ENCODE measurements at regions not wholly inside any gene's neighbourhood (a gene's known extent, or its start where the extent isn't known, plus 50 kb on each side); places are given as distances from the start of the nearest gene placed in this dataset.

DNA sequence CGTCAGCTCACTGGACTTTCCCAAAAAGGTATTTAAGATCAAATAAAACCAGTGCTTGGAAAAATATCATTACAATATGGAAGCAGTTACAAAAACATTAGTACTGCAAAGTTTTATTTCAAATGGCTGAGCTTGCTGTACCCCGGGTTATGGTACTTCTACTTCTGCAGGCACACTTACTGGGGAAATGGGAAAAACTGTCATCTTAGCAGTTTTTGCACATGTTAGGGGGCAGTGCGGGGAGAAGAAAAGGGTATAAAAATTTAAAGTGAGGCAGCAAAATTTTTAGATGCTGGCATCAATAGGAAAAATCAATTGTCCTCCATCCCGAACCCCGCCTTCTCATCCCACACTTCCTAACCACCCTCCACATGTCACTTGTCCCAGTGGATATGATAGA, 133.4 kb downstream of the ATG4C start:
- H3K27ac Mint-ChIP-seq: no peak overlapping the region
- Histone ChIP-seq H3K9me2 (ENCODE audit: insufficient read depth) (no peaks in the 10 kb centered on the region), H4K20me1 (replicated peaks; ENCODE audit: insufficient read depth) (no peaks in the 10 kb centered on the region), H3K79me2 (replicated peaks; ENCODE audit: insufficient read depth) (no peaks in the 10 kb centered on the region), H3K4me2 (no peak overlapping the region), H3K4me3 (no peak overlapping the region; the same call in 1 of the 2 replicates), H3K27ac (ENCODE audit: low read depth) (no peak overlapping the region), H2AFZ (peak overlapping the region; percentile 70), H3K27me3 (ENCODE audit: insufficient read depth) (no peaks in the 10 kb centered on the region), H3K36me3 (ENCODE audit: insufficient read depth) (no peaks in the 10 kb centered on the region), H3K4me1 (ENCODE audit: insufficient read depth) (peaks cover 19% of the 10 kb centered on the region), H3F3A (replicated peaks; ENCODE audit: low read depth) (no peaks in the 10 kb centered on the region)
- H3K4me3 Mint-ChIP-seq: no peak overlapping the region
- H3K27me3 Mint-ChIP-seq (ENCODE audit: insufficient read depth, low read depth, poor library complexity): peaks cover 3% of the 10 kb centered on the region
- no peaks in the 10 kb centered on the region for H3K36me3 Mint-ChIP-seq (ENCODE audit: low read depth)
- TF ChIP-seq, protein P1, sequence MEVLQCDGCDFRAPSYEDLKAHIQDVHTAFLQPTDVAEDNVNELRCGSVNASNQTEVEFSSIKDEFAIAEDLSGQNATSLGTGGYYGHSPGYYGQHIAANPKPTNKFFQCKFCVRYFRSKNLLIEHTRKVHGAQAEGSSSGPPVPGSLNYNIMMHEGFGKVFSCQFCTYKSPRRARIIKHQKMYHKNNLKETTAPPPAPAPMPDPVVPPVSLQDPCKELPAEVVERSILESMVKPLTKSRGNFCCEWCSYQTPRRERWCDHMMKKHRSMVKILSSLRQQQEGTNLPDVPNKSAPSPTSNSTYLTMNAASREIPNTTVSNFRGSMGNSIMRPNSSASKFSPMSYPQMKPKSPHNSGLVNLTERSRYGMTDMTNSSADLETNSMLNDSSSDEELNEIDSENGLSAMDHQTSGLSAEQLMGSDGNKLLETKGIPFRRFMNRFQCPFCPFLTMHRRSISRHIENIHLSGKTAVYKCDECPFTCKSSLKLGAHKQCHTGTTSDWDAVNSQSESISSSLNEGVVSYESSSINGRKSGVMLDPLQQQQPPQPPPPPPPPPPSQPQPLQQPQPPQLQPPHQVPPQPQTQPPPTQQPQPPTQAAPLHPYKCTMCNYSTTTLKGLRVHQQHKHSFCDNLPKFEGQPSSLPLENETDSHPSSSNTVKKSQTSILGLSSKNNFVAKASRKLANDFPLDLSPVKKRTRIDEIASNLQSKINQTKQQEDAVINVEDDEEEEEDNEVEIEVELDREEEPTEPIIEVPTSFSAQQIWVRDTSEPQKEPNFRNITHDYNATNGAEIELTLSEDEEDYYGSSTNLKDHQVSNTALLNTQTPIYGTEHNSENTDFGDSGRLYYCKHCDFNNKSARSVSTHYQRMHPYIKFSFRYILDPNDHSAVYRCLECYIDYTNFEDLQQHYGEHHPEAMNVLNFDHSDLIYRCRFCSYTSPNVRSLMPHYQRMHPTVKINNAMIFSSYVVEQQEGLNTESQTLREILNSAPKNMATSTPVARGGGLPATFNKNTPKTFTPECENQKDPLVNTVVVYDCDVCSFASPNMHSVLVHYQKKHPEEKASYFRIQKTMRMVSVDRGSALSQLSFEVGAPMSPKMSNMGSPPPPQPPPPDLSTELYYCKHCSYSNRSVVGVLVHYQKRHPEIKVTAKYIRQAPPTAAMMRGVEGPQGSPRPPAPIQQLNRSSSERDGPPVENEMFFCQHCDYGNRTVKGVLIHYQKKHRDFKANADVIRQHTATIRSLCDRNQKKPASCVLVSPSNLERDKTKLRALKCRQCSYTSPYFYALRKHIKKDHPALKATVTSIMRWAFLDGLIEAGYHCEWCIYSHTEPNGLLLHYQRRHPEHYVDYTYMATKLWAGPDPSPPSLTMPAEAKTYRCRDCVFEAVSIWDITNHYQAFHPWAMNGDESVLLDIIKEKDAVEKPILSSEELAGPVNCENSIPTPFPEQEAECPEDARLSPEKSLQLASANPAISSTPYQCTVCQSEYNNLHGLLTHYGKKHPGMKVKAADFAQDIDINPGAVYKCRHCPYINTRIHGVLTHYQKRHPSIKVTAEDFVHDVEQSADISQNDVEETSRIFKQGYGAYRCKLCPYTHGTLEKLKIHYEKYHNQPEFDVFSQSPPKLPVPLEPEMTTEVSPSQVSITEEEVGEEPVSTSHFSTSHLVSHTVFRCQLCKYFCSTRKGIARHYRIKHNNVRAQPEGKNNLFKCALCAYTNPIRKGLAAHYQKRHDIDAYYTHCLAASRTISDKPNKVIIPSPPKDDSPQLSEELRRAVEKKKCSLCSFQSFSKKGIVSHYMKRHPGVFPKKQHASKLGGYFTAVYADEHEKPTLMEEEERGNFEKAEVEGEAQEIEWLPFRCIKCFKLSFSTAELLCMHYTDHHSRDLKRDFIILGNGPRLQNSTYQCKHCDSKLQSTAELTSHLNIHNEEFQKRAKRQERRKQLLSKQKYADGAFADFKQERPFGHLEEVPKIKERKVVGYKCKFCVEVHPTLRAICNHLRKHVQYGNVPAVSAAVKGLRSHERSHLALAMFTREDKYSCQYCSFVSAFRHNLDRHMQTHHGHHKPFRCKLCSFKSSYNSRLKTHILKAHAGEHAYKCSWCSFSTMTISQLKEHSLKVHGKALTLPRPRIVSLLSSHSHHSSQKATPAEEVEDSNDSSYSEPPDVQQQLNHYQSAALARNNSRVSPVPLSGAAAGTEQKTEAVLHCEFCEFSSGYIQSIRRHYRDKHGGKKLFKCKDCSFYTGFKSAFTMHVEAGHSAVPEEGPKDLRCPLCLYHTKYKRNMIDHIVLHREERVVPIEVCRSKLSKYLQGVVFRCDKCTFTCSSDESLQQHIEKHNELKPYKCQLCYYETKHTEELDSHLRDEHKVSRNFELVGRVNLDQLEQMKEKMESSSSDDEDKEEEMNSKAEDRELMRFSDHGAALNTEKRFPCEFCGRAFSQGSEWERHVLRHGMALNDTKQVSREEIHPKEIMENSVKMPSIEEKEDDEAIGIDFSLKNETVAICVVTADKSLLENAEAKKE (CRISPR knock-in tag; IDR thresholded peaks at IDR 0.05): no peak
- TF ChIP-seq, protein P2, sequence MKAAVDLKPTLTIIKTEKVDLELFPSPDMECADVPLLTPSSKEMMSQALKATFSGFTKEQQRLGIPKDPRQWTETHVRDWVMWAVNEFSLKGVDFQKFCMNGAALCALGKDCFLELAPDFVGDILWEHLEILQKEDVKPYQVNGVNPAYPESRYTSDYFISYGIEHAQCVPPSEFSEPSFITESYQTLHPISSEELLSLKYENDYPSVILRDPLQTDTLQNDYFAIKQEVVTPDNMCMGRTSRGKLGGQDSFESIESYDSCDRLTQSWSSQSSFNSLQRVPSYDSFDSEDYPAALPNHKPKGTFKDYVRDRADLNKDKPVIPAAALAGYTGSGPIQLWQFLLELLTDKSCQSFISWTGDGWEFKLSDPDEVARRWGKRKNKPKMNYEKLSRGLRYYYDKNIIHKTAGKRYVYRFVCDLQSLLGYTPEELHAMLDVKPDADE (IDR thresholded peaks at IDR 0.05): no peak
- TF ChIP-seq NANOG (IDR thresholded peaks at IDR 0.05; ENCODE audit: borderline replicate concordance) (no peak), EZH2 (IDR thresholded peaks at IDR 0.05; ENCODE audit: low read depth, unreplicated experiment) (no peak), JUNB (IDR thresholded peaks at IDR 0.05; ENCODE audit: unreplicated experiment) (no peak), EZH2phosphoT487 (IDR thresholded peaks at IDR 0.05; ENCODE audit: unreplicated experiment) (no peak), STAT1 (IDR thresholded peaks at IDR 0.05; ENCODE audit: unreplicated experiment) (no peak), CREB1 (CRISPR knock-in tag; IDR thresholded peaks at IDR 0.05; ENCODE audit: low read depth) (no peak), ZNF331 (CRISPR knock-in tag; IDR thresholded peaks at IDR 0.05; ENCODE audit: low read depth) (no peak), POLR2AphosphoS5 (IDR thresholded peaks at IDR 0.05; ENCODE audit: low read depth) (no peak), ZNF114 (CRISPR knock-in tag; IDR thresholded peaks at IDR 0.05) (no peak)
- TF ChIP-seq, protein P3, sequence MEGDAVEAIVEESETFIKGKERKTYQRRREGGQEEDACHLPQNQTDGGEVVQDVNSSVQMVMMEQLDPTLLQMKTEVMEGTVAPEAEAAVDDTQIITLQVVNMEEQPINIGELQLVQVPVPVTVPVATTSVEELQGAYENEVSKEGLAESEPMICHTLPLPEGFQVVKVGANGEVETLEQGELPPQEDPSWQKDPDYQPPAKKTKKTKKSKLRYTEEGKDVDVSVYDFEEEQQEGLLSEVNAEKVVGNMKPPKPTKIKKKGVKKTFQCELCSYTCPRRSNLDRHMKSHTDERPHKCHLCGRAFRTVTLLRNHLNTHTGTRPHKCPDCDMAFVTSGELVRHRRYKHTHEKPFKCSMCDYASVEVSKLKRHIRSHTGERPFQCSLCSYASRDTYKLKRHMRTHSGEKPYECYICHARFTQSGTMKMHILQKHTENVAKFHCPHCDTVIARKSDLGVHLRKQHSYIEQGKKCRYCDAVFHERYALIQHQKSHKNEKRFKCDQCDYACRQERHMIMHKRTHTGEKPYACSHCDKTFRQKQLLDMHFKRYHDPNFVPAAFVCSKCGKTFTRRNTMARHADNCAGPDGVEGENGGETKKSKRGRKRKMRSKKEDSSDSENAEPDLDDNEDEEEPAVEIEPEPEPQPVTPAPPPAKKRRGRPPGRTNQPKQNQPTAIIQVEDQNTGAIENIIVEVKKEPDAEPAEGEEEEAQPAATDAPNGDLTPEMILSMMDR (conservative IDR thresholded peaks at IDR 0.05; ENCODE audit: low read depth in 2 of 2): no peak
- TF ChIP-seq, protein P4, sequence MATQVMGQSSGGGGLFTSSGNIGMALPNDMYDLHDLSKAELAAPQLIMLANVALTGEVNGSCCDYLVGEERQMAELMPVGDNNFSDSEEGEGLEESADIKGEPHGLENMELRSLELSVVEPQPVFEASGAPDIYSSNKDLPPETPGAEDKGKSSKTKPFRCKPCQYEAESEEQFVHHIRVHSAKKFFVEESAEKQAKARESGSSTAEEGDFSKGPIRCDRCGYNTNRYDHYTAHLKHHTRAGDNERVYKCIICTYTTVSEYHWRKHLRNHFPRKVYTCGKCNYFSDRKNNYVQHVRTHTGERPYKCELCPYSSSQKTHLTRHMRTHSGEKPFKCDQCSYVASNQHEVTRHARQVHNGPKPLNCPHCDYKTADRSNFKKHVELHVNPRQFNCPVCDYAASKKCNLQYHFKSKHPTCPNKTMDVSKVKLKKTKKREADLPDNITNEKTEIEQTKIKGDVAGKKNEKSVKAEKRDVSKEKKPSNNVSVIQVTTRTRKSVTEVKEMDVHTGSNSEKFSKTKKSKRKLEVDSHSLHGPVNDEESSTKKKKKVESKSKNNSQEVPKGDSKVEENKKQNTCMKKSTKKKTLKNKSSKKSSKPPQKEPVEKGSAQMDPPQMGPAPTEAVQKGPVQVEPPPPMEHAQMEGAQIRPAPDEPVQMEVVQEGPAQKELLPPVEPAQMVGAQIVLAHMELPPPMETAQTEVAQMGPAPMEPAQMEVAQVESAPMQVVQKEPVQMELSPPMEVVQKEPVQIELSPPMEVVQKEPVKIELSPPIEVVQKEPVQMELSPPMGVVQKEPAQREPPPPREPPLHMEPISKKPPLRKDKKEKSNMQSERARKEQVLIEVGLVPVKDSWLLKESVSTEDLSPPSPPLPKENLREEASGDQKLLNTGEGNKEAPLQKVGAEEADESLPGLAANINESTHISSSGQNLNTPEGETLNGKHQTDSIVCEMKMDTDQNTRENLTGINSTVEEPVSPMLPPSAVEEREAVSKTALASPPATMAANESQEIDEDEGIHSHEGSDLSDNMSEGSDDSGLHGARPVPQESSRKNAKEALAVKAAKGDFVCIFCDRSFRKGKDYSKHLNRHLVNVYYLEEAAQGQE (IDR thresholded peaks at IDR 0.05; ENCODE audit: unreplicated experiment): no peak
- no peak for DNase-seq (ENCODE audit: low spot score)
- peaks cover 29% of the 10 kb centered on the region for H3K4me1 Mint-ChIP-seq
- no peak for ATAC-seq
- no peaks in the 10 kb centered on the region for H3K9me3 Mint-ChIP-seq
